ENCODE measurements at regions not wholly inside any gene's neighbourhood (a gene's known extent, or its start where the extent isn't known, plus 50 kb on each side); places are given as distances from the start of the nearest gene placed in this dataset.

GRCh38 chr5:124619121-124619520, 127.3 kb downstream of the ZNF608 start:
- no peak for FAIRE-seq
- Histone ChIP-seq H3K79me2 (ENCODE audit: control insufficient read depth, insufficient read depth, low read length) (no peaks in the 10 kb centered on the region), H3K27me3 (ENCODE audit: control insufficient read depth, extremely low read depth, insufficient read depth, low read length) (no peaks in the 10 kb centered on the region), H3K4me2 (ENCODE audit: control insufficient read depth, extremely low read depth, insufficient read depth, low read depth, low read length) (no peak overlapping the region), H3K4me1 (ENCODE audit: control insufficient read depth, extremely low read depth, insufficient read depth, low read length) (no peaks in the 10 kb centered on the region), H3K9me3 (ENCODE audit: control insufficient read depth, low read depth, low read length) (no peaks in the 10 kb centered on the region), H3K4me3 (ENCODE audit: control insufficient read depth in 2 of 3, extremely low read depth in 1 of 3, insufficient read depth in 2 of 3, low read depth in 1 of 3, low read length in 3 of 3) (no peak overlapping the region), H4K20me1 (ENCODE audit: control insufficient read depth, extremely low read depth, insufficient read depth, low read length) (no peaks in the 10 kb centered on the region), H3K9ac (ENCODE audit: control insufficient read depth, extremely low read depth, insufficient read depth, low read length) (no peak overlapping the region), H3K27ac (ENCODE audit: control insufficient read depth, insufficient read depth, low read length) (no peak overlapping the region), H3K9me1 (ENCODE audit: control insufficient read depth, extremely low read depth, insufficient read depth, low read length) (no peaks in the 10 kb centered on the region), H3K36me3 (ENCODE audit: control insufficient read depth in 2 of 2, extremely low read depth in 1 of 2, insufficient read depth in 2 of 2, low read length in 2 of 2) (no peaks in the 10 kb centered on the region), H2AFZ (ENCODE audit: control insufficient read depth, low read length) (no peak overlapping the region)
- dilution Hi-C loops (cut with MboI; ENCODE audit: extremely low pct_ligation_motif_present, low sequenced_read_pairs) = no loop called here
- no peak for DNase-seq (ENCODE audit: low read depth, low spot score)
- no peak for TF ChIP-seq CTCF (optimal IDR thresholded peaks at IDR 0.05 in 1 of 3, IDR thresholded peaks at IDR 0.05 in 1 of 3, conservative IDR thresholded peaks at IDR 0.05 in 1 of 3; ENCODE audit: extremely low read depth in 1 of 3, insufficient read depth in 2 of 3, low read length in 3 of 3)
- no peak for TF ChIP-seq EZH2 (IDR thresholded peaks at IDR 0.05; ENCODE audit: low read length)

GRCh38 chr5:124617787-124618186, 128.7 kb downstream of the ZNF608 start:
- Histone ChIP-seq H3K9ac (ENCODE audit: control insufficient read depth, extremely low read depth, insufficient read depth, low read length) (no peak overlapping the region), H4K20me1 (ENCODE audit: control insufficient read depth, extremely low read depth, insufficient read depth, low read length) (no peaks in the 10 kb centered on the region), H3K27ac (ENCODE audit: control insufficient read depth, insufficient read depth, low read length) (no peak overlapping the region), H3K36me3 (ENCODE audit: control insufficient read depth in 2 of 2, extremely low read depth in 1 of 2, insufficient read depth in 2 of 2, low read length in 2 of 2) (no peaks in the 10 kb centered on the region), H3K9me1 (ENCODE audit: control insufficient read depth, extremely low read depth, insufficient read depth, low read length) (no peaks in the 10 kb centered on the region), H3K4me1 (ENCODE audit: control insufficient read depth, extremely low read depth, insufficient read depth, low read length) (no peaks in the 10 kb centered on the region), H3K27me3 (ENCODE audit: control insufficient read depth, extremely low read depth, insufficient read depth, low read length) (no peaks in the 10 kb centered on the region), H3K4me3 (ENCODE audit: control insufficient read depth in 2 of 3, extremely low read depth in 1 of 3, insufficient read depth in 2 of 3, low read depth in 1 of 3, low read length in 3 of 3) (no peak overlapping the region), H2AFZ (ENCODE audit: control insufficient read depth, low read length) (no peak overlapping the region), H3K9me3 (ENCODE audit: control insufficient read depth, low read depth, low read length) (no peaks in the 10 kb centered on the region), H3K4me2 (ENCODE audit: control insufficient read depth, extremely low read depth, insufficient read depth, low read depth, low read length) (no peak overlapping the region), H3K79me2 (ENCODE audit: control insufficient read depth, insufficient read depth, low read length) (no peaks in the 10 kb centered on the region)
- DNase-seq (ENCODE audit: low read depth, low spot score) (no peak), FAIRE-seq (no peak)
- TF ChIP-seq CTCF (optimal IDR thresholded peaks at IDR 0.05 in 1 of 3, IDR thresholded peaks at IDR 0.05 in 1 of 3, conservative IDR thresholded peaks at IDR 0.05 in 1 of 3; ENCODE audit: extremely low read depth in 1 of 3, insufficient read depth in 2 of 3, low read length in 3 of 3) (no peak), EZH2 (IDR thresholded peaks at IDR 0.05; ENCODE audit: low read length) (no peak)
- dilution Hi-C loops (cut with MboI; ENCODE audit: extremely low pct_ligation_motif_present, low sequenced_read_pairs) = no loop called here

Data from keratinocyte (primary cell).